NCI-H1694 treated with DMSO at 0.1 percent for 48 hours (cell line): ENCODE measurements at regions not wholly inside any gene's neighbourhood (a gene's known extent, or its start where the extent isn't known, plus 50 kb on each side); places are given as distances from the start of the nearest gene placed in this dataset.
"Not testable (repeated sequence)": the region's sequence is repeated elsewhere in the genome, so short reads cannot be mapped to it uniquely, and the experiment has no call there.

Source experiments
- DNase-seq: peaks from one replicate; lab custom pipeline; 2025; lab: John Stamatoyannopoulos, UW

DNA sequence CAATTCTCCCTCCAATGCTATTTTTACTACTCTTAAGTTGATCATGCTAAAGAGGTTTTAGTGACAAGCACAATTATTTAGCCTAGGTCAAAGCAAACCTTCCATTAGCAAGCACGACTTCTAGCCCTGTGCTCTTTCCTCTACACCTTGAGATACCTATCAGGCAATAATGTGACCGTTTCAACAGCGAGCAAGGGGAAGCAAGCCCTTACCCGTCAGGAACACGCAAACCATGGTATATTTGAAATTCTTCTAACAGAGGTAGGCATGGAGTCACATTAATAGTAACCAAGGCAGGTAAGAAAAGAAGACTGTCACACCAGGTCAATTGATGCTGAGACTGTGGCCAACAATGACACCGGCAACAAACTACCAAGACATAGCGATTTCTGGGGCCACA, 68.9 kb upstream of the VGLL4 start:
- DNase-seq, result no peak

DNA sequence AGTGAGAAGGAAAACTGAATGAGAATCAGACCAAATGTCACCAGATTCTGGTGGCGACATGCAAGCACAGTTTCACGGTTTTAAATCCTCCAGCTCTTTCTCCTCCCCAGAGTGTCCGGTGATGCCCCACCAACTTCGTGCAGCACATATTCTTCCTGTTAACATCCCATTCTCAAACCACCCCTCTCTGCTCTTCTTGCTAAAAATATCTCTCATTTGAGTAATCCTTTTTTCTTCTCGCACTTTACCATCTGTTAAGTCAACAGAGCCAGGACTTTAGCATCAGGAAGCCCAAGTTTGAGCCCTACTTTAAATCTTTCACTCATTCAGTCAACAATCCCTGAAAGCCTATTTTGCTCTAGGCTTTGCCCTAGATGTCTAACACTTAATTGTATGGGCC, 68.2 kb upstream of the VGLL4 start:
- no peak for DNase-seq

DNA sequence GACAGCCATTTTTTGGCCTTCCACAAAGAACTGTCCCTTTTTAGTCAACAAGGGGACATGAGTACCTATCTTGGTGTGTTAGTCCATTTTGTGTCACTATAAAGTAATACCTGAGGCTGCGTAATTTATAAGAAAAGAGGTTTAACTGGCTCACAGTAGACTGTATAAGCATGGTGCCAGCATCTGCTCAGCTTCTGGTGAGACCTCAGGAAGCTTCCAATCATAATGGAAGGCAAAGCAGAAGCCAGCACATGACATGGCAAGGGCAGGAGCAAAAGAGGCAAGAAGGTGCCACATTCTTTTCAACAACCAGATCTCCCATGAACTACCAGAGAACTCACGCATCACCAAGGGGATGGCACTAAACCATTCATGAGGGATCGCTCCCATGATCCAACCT, 66.1 kb upstream of the VGLL4 start:
- no peak for DNase-seq

DNA sequence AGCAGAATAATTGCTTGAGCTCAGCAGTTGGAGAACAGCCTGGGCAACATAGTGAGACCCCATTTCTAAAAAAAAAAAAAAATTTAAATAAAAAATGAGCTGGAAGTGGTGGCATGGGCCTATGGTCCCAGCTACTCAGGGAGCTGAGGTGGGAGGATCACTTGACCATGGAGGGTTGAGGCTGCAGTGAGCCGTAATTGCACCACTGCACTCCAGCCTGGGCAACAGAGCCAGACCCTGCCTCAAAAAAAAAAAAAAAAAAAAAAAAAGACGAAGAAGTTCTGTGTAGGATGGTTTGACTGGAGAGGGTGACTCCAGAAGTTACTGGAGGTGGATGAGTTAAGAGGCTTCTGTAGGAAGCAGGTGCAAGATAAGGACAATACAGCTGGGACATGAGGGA, 63.4 kb upstream of the VGLL4 start:
- not testable (repeated sequence) for DNase-seq

DNA sequence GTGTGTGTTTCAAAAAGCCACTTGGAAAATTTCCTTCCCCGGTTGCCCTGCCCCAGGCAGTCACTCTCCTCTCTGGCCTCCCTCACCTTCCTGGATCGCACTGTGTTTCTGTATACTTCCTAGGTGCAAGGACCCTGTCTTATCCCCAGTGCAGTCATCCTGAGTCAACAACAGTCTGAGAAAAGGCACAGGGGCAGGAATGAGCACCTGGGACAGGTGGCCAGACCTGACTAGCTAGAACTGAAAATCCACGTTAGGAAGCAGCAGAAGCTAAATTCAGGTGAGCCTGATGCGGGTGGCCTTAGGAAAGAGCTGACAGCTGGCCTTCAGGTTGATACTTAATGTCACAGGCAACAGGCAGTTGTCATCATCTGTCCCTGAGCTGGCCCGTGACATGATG, 62.9 kb upstream of the VGLL4 start:
- no peak for DNase-seq

DNA sequence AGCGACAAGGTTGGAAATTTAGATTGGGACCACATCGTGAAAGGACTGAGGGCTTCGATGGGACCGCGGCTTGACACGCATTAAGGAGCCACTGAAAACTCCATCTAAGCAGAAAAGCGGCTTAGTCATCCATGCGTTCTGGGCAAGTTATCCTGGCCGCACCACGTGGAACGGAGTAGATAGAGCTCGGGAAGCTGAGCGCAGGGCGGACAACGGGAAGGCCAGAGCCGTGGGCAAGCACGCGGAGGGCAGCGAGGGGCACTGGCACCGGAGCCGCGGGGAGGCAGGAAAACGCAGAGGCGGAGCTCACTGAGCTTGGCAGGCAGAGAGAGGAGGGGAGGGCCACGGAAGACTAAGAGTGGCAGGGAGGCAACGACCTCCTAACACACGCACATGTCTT, 61.3 kb upstream of the VGLL4 start:
- DNase-seq, result no peak

DNA sequence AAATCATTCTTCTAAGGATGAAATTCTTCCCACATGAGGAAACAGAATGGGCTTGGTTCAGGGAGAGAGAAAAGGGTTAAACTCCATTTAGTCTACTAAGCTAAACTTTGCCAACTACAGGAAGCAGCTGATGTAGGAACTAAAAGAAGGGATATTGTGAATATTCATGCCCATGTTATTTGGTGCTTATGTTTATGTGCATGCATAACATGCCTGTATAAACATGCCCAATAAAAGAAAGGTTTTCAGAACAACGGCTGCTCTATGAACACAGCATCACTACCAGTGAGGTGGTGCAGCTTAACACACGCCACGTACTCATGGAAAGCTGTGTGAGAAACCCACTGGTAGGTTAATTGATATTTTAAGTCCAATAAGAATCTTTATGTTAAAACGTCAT, 59.4 kb upstream of the VGLL4 start:
- DNase-seq, result no peak

DNA sequence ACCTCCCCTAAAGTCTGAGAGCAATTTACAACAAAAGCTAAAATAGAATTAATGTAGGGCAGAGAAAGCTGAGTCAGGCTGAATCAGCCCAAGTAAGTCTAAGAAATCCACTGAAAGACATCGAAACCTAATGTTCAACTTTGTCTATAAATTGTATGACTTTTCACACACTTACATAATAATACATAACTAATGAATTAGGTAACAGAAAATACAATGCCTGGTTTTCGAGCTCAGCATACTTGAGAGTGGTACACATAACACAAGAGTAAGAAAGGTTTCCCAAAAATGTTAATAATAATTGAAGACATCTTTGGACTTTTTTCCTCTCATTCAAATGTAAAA, 55.3 kb upstream of the VGLL4 start:
- no peak for DNase-seq

DNA sequence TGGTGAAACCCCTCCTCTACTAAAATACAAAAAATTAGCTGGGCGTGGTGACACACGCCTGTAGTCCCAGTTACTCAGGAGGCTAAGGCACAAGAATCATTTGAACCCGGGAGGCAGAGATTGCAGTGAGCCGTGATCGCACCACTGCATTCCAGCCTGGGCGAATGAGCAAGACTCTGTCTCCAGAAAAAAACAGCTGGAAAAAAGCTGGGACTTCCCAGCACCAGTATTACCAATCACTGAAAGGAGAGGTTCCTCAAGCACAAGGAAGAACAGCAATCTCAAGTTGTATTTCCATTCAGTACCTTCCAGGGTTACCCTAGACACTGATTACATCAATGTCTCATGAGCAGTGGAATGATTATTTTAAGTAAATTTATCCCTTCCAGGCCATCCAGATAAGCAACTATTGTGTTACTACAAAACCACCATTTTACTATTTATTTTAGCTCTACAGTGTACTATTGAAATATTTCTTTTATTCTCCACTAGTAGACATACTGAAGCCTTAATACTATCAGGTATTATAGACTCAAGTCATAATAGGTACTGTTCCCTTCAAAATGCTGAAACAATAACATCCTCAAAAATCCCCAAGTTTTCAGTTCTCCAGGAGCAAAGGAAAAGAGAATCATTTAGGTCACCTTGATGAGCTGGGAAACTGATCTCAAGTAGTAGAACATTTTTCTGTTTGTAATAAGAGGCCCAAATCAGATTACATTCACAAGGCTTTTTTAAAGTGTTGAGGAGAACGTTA, 54.8 kb upstream of the VGLL4 start:
- no peak for DNase-seq

DNA sequence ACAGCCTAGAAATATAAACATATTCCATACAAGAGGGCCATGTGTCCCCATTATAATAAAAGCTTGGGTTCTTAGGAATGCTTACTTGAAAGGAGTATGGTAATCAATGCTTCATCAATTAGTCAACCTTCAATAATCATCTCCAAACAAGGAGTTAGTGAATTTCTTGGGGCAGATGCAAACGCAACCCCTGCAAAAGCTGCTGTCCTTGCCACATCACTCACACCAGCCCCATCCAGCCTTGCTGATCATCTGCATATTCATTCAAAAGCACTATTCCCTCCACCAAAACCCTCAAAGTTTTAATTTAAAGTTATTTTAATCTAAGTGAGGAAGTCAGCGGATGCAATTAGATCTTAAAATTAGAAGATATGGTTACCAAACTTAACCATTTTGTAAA, 54.0 kb upstream of the VGLL4 start:
- no peak for DNase-seq

DNA sequence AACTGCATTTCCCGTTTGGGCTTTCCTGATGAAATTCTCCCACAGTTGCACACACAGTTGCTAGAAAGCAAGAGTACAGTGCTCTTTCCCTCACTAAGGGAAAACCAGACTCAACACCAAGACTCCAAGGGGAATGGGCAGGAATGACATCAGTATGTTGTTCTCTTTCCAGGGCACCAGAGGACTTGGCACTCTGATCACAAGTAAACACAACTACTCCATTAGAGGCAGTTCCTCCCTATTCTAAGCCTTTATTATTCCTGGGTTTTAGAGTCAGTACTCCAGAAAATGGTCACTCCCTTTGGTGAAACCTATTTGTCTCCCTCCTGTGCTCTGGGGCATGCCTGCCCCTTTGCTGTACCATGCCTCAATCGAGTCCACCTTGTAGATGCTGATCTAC, 52.3 kb upstream of the VGLL4 start:
- no peak for DNase-seq
